SK-N-MC (cell line): ENCODE measurements at regions not wholly inside any gene's neighbourhood (a gene's known extent, or its start where the extent isn't known, plus 50 kb on each side); places are given as distances from the start of the nearest gene placed in this dataset.

Experiments used
- EZH2 ChIP-seq: fragments of 200-600 bp; sonication (generic); IDR thresholded peaks from one replicate; pipeline ENCODE4 v1.6.1; 2017; ENCODE audit warnings: antibody characterized with exemption
- FOXP2 ChIP-seq: optimal IDR thresholded peaks from 2 replicates; pipeline ENCODE3; 2011; ENCODE audit warnings: mild to moderate bottlenecking, moderate library complexity; ENCODE audit not compliant: insufficient read depth; ENCODE audit errors: extremely low read length, control extremely low read depth
- POLR2AphosphoS5 ChIP-seq: IDR thresholded peaks from 2 replicates; pipeline ENCODE4 v1.6.1; 2012; ENCODE audit warnings: mild to moderate bottlenecking, low read depth, low read length, borderline replicate concordance

- no peak for TF ChIP-seq POLR2AphosphoS5
- TF ChIP-seq EZH2, result no peak
- no peak for TF ChIP-seq FOXP2
Measured at GRCh38 chr21:41673071-41673470, 93.8 kb downstream of the RIPK4 start.
